NCI-H446 (cell line): ENCODE measurements at regions not wholly inside any gene's neighbourhood (a gene's known extent, or its start where the extent isn't known, plus 50 kb on each side); places are given as distances from the start of the nearest gene placed in this dataset.
"Not testable (repeated sequence)": the region's sequence is repeated elsewhere in the genome, so short reads cannot be mapped to it uniquely, and the experiment has no call there.

Experiments
- DNase-seq, 2 experiments: peaks; one replicate each; lab custom pipeline; 2025; lab: John Stamatoyannopoulos, UW

DNA sequence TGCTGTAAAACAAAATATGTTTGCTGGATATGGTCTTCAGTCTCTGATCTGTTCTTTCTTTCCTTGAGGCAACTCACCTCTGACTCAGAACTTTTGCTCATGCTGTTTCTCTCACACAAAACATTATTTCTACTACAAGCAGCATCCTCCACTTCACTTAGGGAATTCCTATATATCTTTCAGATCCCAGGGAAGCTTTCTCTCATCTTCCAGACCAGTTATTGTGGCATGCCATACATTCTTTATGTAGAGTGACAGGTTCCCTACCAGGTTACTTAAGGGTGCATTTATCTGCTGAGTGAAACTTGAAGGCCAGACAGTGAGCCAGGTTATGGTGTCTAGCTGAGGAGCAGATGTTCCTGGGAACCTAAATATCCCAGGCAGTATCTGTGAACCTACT is 1226.0 kb downstream of the CDH8 start:
- no peak for DNase-seq

DNA sequence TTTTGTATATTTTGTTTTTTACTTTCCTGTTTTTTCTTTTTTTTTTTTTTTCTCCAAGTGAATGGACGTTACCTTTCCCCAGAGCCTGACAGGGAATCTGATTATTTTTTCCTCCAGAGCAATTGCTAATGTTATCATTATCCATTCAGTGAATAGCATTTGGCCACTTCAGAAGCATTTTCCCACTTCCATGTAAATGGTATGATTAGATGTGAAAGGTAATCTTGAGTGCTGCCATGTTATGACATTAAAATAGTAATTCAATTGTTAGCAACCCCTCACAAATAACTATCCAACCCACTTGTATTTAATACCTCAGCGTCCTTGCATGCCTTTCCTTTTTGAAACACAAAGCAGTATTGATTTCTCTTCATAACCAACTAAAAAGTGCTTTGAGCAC is 1243.8 kb downstream of the CDH8 start:
- no peak for DNase-seq

DNA sequence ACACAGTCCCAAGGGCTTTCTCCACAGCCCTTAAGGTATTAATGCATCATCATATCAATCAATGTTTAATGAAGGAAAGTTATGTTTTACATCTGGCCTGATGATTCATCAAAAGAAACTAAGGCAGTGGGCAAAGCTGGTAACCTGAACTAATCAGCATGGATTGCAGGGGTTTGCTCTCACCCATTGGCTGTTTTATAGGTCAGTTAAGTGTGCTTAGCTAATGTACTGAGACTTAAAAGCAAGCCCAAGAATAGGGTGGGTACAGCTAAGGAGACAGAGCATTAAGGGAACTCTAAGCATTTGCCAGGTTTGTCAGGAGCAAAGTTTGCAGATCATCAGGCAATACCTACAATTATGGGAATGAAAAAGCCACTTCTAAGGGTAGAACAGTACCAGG is 1247.6 kb downstream of the CDH8 start:
- DNase-seq = no peak

DNA sequence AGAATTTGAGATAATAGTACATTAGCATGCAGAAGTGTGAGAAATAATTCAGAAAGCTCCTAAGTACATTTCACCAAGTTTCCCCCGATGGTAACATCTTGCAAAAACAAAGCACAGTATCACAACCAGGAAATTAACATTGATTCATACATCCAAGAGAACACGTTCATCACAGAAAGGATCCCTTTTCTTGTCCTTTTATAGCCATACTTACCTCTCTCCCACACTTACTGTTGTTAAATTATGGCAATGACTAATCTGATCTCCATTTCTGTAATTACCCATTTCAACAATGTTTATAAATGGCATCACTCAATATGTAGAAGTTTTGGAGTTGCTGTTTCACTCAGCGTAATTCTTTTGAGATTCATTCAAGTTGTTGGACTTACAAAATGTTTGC is 1260.0 kb downstream of the CDH8 start:
- DNase-seq = no peak

DNA sequence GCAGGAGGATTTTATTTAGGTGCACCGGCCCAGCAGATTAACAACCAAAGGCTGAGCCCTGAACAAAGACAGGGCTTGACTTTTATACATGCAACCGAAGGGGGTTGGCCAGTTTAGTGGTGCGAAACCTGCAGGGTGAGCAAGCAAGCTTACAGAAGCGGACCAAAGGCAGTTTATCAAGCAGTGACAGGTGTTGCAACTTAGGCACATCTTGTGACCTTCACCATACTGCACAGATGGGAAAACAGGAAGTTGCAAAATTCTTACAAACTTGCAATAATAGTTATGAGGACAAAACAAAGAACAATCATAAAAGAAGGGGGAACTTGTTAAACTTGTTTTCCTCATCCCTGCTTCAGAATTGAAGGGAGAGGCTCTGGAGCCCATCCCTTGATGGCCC is 1265.1 kb downstream of the CDH8 start:
- no peak for DNase-seq

DNA sequence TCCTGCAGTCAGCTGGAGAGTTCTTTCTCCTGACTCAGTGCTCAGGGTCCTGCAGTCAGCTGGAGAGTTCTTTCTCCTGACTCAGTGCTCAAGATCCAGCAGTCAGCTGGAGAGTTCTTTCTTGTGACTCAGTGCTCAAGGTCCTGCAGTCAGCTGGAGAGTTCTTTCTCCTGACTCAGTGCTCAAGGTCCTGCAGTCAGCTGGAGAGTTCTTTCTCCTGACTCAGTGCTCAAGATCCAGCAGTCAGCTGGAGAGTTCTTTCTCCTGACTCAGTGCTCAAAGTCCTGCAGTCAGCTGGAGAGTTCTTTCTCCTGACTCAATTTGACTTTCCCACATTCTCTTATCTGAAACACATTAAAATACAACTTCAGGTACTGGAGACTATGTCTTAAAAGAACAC is 1265.9 kb downstream of the CDH8 start:
- not testable (repeated sequence) for DNase-seq

DNA sequence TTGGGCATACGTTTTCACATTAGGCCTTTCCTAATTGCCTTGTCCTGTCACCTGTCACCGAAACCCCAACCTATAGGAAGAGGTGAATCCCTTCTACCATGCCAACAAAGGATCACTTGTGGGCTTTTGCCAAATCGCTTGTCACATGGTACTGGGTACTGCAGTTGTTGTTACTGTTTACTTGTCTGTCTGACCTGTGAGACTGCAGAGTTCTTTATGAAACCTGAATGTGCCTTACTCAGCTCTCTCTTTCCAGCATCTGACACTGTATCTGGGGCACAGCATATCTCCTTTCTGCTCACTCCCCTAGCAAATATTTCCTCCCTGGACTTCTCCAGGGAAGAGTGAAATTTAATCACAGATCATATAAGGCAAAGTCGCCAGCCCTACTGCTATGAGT is 1272.4 kb downstream of the CDH8 start:
- DNase-seq = no peak

DNA sequence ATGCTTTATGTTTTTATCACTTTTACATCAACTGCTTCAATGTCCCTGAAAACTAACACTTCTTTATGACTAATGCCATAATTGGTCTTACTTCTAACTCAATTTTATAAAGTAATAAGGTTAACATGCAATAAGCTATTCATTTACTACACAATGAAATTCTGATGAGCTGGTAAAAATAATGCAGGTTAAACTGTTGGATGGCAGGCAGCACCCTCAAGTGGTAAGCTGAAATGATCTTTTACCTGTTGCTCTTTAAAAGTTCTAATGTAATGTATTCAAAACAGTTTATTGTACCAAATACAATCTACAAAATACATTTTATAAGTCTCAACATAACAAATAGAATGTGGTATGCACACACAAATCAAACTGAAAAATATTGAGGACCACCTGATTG is 1280.3 kb downstream of the CDH8 start:
- no peak for DNase-seq

DNA sequence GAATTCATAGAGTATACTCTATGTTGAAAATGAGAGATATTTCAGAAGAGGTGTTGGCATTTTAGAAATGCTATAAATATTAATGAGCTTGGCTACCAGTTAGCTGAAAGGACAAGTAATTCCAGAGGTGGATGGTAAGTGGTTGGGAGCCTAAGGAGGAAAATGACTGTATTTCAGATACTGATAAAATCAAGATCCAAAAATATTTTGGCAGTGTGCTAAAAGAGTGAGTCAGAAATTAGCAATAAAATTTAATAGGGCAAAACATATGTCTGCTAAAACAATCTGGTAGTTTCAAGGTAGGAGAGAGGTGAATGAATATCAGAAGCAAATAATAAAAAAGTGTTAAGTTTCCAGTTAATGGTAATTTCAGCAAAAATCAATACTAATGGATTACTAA is 1287.9 kb downstream of the CDH8 start:
- DNase-seq = no peak

DNA sequence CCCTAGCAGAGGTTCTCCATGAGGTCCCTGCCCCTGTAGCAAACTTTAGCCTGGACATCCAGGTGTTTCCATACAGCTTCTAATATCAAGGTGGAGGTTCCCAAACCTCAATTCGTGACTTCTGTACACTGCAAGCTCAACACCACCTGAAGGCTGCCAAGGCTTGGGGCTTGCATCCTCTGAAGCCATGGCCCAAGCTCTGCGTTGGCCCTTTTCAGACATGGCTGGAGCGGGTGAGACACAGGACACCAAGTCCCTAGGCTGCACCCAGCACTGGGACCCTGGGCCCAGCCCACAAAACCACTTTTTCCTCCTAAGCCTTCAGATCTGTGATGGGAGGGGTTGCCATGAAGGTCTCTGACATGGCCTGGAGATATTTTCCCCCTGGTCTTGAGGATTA is 1292.0 kb downstream of the CDH8 start:
- no peak for DNase-seq

DNA sequence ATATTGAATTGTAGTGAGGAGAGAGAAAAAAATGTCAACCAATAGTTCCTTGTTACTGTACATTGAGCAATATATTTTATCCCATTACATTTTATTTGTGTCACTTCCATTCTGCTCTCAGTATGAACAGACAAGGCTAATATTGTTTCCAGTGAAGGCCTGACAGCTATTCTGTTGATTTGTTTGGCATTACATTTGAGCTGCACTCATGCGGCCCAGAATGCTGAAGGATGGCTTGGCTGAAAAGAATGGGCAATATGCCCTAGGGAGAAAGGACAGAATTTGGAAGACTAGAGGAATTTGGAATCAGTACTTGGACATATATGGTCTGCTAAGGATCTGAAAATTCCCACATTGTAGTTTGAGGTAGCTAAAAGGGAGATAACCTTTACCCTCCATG is 1294.4 kb downstream of the CDH8 start:
- no peak for DNase-seq

DNA sequence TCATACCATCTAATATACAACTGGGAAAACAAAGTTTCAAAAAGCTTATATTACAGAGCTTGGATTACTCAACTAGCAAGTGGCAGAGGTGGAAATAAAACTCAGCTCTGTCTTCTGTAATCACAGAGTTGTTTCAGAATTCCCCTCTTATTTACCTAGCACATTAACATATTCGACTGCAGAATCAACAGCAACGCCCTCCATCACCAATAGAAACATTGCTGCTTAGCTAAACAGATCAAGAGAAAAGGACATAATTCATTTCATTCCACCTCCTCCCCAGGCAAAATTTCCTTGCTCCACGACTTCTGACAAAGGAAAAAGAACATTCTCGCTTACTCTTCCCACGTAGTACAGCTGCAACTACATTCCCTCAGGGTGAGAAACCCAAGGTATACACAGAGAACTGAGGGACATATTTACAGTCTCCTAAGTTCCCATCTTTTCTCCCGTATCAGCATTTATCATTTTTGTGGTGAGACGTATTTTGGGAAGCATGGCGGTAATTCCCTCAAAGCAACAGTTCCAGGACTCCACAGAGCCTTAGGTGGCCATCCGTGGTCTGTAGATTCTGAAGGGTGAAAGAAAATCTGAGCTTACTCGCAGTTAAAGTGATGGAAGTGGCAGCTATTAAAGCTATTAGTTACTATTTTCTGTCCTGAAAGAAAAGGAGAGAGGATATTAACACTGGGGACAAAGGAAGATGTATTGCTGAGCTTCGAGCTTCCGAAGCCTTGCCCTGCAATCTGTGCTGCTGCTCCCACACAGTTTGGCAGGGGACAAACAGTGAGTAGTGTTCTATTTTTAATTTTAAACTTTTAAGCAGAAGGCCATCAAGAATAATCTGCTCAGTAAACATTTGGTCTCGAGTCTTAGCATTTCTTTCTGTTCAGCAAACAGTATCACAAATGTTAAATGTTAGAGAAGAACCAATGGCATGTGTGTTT is 1296.2 kb downstream of the CDH8 start:
- DNase-seq = no peak

DNA sequence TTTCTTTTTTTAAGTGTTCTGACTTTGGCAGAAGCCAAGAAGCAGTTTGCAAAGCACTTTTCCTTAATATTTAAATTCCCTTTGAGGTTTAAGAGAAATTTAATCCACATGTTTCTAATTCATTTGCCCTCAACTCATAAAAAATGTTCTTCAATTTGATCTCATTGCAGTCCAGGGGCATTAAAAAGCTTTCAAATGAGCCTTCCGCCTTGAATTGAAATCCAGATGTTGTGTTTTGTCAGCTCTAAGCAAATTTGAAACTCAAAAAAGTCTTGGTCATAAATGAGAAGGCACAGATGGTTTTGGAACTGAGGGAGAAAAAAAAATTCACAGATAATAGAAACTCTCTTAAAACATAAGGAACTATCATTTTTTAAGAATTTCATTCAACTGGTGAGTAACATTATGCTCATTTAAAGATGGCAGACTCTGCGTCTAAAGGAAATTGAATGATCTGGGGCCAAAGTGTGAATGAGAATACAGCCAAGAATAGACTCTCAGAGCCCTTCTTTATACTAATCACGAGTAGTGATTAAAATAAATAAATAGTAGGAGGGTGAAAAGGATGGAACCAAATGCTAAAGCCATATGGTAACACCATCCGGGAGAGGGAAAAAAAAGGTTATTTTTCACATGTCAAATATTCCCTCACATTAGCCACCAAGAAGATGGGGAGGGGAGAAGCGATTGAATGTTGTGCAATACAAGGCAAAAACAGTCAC is 1304.7 kb downstream of the CDH8 start:
- DNase-seq = no peak

DNA sequence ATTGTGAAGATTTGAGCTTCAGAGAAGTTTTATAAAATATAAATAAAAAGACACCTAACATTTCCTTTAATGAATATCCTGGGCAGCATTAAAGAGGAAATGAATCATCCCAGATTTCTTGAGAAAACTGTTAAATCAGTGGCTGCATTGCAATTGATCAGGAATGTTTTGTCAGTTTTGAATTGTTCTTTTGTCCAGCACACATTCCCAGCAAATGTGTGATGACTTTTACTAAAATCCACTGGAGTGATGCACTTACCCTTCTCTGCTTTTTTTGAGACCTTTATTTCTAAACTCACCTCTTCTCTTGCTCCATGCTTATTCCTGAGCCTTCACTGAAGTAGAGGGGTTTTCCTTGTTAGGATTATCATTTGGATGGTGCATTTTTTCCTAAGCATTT is 1307.2 kb downstream of the CDH8 start:
- no peak for DNase-seq

DNA sequence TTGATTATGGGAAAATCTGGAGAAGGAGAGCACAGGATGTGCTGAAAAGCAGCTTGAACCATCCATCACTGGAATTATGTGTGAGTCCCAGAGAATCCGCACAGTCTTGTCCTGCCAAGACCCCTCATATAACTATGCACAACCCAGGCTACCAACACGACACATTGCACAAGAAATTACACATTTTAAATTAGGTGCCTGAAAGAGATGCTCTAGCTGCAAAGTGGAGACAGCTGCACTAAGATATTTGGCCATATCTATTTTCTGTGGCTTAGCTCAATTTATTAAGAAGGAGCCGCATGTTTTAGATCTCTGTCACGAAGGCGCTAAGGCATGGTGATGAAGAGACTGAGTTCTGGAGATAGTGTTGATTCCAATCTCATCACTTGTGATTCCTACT is 1308.4 kb downstream of the CDH8 start:
- no peak for DNase-seq

DNA sequence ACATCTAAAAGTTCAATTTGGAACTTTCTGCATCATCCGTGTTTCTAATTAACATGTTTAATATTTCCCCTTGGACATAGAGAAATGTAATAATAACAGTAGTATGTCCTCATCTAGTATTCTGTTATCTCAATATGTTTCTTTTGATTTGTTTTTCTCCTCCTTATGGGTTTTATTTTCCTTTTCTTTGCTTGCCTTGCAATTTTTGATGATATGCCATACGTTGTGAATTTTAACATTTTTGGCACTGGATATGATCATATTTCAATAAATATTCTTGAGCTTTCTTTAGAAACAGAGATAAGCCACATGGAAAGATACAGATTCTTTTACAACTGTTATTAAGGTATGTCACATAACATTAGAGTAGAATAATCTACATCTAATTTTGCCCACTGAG is 1316.2 kb downstream of the CDH8 start:
- no peak for DNase-seq

DNA sequence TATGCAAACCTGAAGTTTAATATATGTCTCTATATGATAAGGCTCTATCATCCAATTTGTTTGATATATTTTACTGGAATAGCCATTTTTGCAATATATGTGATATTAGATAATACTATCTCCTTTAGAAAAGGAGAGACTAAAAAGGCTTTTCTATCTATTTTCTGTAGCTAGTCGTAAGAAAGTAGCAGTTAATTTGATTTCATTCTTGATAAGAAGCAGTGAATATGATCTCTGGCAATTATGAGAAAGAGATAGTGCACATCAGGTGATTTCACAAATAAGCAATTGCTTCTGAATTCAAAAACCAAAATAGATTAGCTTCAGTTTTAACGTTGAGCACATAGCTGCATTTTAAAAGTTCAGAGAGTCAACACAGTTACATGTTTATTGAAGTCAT is 1318.4 kb downstream of the CDH8 start:
- DNase-seq = no peak

DNA sequence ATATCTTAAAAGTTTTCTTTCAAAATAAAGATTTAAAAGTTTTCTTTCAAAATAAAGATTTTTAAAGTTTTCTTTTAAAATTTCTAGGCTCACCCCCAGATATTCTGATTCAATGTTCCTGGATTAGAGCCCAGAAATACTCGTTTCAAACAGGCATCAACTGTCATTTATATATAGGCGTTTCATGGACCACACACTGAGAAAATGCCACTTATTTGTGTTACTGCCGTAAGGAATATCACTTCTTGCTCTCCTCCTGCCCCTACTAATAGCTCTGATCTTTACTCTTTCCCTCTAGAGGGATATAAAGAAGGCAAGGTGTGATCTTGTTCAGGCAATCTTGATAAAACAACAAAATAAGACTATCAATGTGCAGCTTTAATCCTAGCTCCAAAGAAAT is 1324.1 kb downstream of the CDH8 start:
- no peak for DNase-seq

DNA sequence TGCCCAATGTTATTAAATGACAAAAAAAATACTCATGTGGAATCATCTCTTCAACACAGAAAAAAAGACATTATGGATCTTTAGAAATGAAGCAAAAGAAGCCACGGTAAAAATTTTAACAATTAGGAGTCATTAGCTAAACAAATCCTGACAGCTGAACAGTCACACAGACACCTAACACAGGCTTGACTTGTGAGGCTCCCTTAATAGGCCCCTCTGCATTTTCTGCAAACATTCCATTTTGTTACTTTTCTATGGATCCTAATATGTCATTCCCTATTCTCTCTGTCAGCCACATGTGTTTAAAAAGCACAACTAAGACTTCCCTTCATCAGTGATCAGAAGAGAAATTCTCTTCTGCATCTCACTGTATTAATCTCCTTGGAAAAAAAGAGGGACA is 1331.5 kb downstream of the CDH8 start:
- DNase-seq = no peak

DNA sequence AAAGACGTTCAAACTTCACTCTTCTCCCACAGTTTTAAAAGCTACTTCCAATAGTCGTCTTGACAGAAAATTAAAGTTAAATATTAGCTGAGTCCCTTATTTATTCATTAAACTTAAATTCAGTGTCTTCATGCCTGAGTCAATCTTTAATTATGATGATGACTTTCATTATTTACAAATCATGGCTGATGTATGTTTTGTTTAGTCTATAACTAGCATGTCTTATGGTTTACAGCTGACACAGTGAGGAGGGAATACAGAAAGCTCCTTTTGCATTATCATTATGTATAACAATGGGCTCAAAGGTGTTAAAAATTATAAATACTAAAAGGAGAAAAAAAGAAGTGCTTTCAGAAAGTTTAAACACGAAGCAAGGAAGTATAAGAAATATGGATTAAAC is 1333.1 kb downstream of the CDH8 start:
- no peak for DNase-seq

DNA sequence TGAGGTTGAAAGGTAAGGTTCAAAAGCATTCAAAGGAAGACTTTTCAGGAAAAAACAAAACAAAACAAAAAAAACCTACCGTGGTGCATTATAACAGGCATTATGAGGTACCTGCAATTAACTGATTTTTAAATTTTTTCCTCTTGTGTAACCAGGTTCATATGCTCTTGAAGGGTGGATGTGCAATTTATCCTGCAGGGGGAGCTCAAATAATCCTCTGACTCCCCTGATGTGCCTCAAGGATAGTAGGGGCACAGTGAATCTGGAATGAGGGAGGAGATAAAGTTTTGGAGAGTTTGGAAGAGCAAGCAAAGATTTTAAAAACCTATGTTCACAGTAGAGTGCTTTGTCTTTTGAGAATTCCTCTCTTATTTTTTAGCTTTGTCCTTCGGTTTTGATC is 1349.4 kb downstream of the CDH8 start:
- no peak for DNase-seq

DNA sequence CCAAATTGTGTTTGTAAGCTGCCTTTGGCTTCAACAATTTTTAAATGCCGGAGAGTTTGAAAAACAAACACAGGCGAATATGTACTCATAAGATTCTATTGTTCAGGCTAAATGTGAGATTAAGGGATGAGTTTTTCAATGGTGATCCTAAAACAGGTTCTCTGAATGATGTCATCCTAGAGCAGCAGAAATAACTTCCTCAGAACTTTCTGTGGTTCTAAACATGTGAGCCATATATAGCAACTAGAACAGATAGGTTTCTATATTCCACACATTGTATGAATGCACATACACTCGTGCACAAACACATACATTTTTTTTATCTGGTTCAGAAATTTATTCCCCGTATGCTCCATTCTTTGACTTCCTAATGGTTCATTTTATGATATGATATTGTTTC is 1352.2 kb downstream of the CDH8 start:
- DNase-seq = no peak

DNA sequence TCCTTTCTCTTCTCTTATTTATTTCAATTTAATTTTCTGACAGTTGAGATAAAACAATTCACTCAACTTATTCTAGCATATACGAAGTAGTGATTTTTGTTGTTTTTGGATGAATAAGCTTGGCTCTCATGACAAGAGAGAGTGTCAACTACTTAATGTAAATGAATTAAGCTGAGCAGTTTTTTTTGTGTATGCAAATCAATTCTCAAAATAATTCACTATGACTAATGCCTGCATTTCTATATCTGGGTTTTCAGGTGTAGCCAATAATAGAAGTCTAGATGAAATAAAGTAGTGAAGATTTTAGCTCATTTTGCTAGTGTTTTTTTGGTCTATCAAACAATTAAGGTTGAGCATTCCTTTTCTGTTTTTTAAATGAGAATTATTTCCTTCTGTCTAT is 1354.0 kb downstream of the CDH8 start:
- DNase-seq = no peak

DNA sequence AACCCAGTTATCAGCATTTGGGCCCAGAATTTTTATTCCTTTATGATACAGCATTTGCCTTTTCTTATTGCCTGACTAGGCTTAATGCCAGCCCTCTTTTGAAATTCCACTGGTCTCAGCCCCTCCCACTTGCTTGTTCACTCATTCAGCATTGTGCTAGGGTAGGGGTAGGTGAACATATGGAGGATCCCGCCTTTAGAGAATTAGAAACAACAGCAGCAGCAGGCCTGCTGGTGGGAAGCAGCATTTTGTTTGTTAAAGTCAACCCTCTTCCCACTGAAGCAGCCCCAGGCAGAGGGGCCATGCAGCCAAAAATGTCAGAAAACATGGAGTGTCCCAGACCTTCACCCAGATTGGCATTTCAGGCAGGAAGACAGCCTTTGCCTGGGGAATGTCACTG is 1355.2 kb downstream of the CDH8 start:
- DNase-seq = no peak
